ENCODE measurements at regions not wholly inside any gene's neighbourhood (a gene's known extent, or its start where the extent isn't known, plus 50 kb on each side); places are given as distances from the start of the nearest gene placed in this dataset.

GRCh38 chr17:79187186-79187585 lies 112.6 kb downstream of the ENGASE start:
- peaks cover 16% of the 10 kb centered on the region for H3K27me3 Mint-ChIP-seq (ENCODE audit: low read depth)
- ChIA-PET POLR2A (no interaction called here), CTCF (interaction anchor here (0.5 to 7.7 kb wide), 14 partner anchors 26 to 205 kb away, joined by 3 to 109 read pairs (median 6); no protein-coding TSS in a partner anchor)
- ATAC-seq: no peak
- peaks cover 45% of the 10 kb centered on the region for H3K4me1 Mint-ChIP-seq
- no peaks in the 10 kb centered on the region for H3K36me3 Mint-ChIP-seq
- no peak for TF ChIP-seq GABPB1 (CRISPR knock-in tag; IDR thresholded peaks at IDR 0.05)
- no peaks in the 10 kb centered on the region for H3K9me3 Mint-ChIP-seq
- no peak overlapping the region for H3K27ac Mint-ChIP-seq
- no peak for DNase-seq (ENCODE audit: low spot score)
- H3K4me3 Mint-ChIP-seq: no peak overlapping the region

- ATAC-seq (no peak), DNase-seq (ENCODE audit: low spot score) (no peak)
- Mint-ChIP-seq H3K27ac (no peak overlapping the region), H3K27me3 (ENCODE audit: low read depth) (peaks cover 22% of the 10 kb centered on the region), H3K4me1 (peaks cover 40% of the 10 kb centered on the region), H3K4me3 (no peak overlapping the region), H3K36me3 (no peaks in the 10 kb centered on the region), H3K9me3 (no peaks in the 10 kb centered on the region)
- ChIA-PET POLR2A (no interaction called here), CTCF (interaction anchor here (1.3 to 7.7 kb wide), 4 partner anchors 99 to 206 kb away, joined by 3 to 109 read pairs (median 50); no protein-coding TSS in a partner anchor)
- no peak for TF ChIP-seq E2F4 (CRISPR knock-in tag; IDR thresholded peaks at IDR 0.05; ENCODE audit: borderline replicate concordance, low read depth)
- TF ChIP-seq ZNF396 (CRISPR knock-in tag; IDR thresholded peaks at IDR 0.05; ENCODE audit: borderline replicate concordance): no peak
- TF ChIP-seq JAZF1 (CRISPR knock-in tag; IDR thresholded peaks at IDR 0.05): no peak
- no peak for TF ChIP-seq FOXK1 (CRISPR knock-in tag; IDR thresholded peaks at IDR 0.05)
- no peak for TF ChIP-seq TEAD4 (CRISPR knock-in tag; IDR thresholded peaks at IDR 0.05)
- no peak for TF ChIP-seq MYBL2 (CRISPR knock-in tag; IDR thresholded peaks at IDR 0.05)
- TF ChIP-seq ZSCAN18 (CRISPR knock-in tag; IDR thresholded peaks at IDR 0.05): no peak
- TF ChIP-seq AR (CRISPR knock-in tag; IDR thresholded peaks at IDR 0.05): no peak
- no peak for TF ChIP-seq ZNF317 (CRISPR knock-in tag; IDR thresholded peaks at IDR 0.05; ENCODE audit: borderline replicate concordance, low read depth)
- TF ChIP-seq TEAD1 (CRISPR knock-in tag; IDR thresholded peaks at IDR 0.05): no peak
- TF ChIP-seq IRF1 (CRISPR knock-in tag; IDR thresholded peaks at IDR 0.05): no peak
- TF ChIP-seq JUN (CRISPR knock-in tag; IDR thresholded peaks at IDR 0.05): no peak
- no peak for TF ChIP-seq FOXP1 (CRISPR knock-in tag; IDR thresholded peaks at IDR 0.05; ENCODE audit: borderline replicate concordance)
- no peak for TF ChIP-seq FOXJ3 (CRISPR knock-in tag; IDR thresholded peaks at IDR 0.05; ENCODE audit: borderline replicate concordance)
Measured at GRCh38 chr17:79186406-79186805, 111.8 kb downstream of the ENGASE start.

- Mint-ChIP-seq H3K36me3 (no peaks in the 10 kb centered on the region), H3K4me3 (no peak overlapping the region), H3K27me3 (ENCODE audit: low read depth) (peaks cover 25% of the 10 kb centered on the region), H3K9me3 (no peaks in the 10 kb centered on the region), H3K27ac (no peak overlapping the region), H3K4me1 (peaks cover 36% of the 10 kb centered on the region)
- DNase-seq (ENCODE audit: low spot score) (no peak), ATAC-seq (no peak)
- POLR2A ChIA-PET: no interaction called here
- CTCF ChIA-PET: interaction anchor here (1.0 to 7.7 kb wide), 5 partner anchors 98 to 215 kb away, joined by 3 to 109 read pairs (median 16); no protein-coding TSS in a partner anchor
- TF ChIP-seq E2F5 (CRISPR knock-in tag; IDR thresholded peaks at IDR 0.05) (no peak), NR2C2 (CRISPR knock-in tag; IDR thresholded peaks at IDR 0.05) (no peak), ATF6 (CRISPR knock-in tag; IDR thresholded peaks at IDR 0.05) (no peak), KAT7 (CRISPR knock-in tag; IDR thresholded peaks at IDR 0.05; ENCODE audit: borderline replicate concordance) (no peak), CREM (CRISPR knock-in tag; IDR thresholded peaks at IDR 0.05) (no peak), CDX4 (CRISPR knock-in tag; IDR thresholded peaks at IDR 0.05; ENCODE audit: borderline replicate concordance) (no peak), SOX15 (CRISPR knock-in tag; IDR thresholded peaks at IDR 0.05) (no peak), FOXP1 (CRISPR knock-in tag; IDR thresholded peaks at IDR 0.05; ENCODE audit: borderline replicate concordance) (no peak)
Measured at GRCh38 chr17:79185671-79186070, 111.0 kb downstream of the ENGASE start.

Data from WTC11 (cell line).